Loucy (cell line): ENCODE measurements at regions not wholly inside any gene's neighbourhood (a gene's known extent, or its start where the extent isn't known, plus 50 kb on each side); places are given as distances from the start of the nearest gene placed in this dataset.

Experiments used
- CTCF ChIP-seq: fragments of 200-600 bp; sonication (generic); conservative IDR thresholded peaks from 2 replicates; pipeline ENCODE4 v1.5.1; 2014; ENCODE audit warnings: mild to moderate bottlenecking, antibody characterized with exemption, low read length
- EZH2phosphoT487 ChIP-seq: fragments of 200-600 bp; IDR thresholded peaks from 2 replicates; pipeline ENCODE4 v1.6.1; 2018; ENCODE audit warnings: antibody characterized with exemption, mild to moderate bottlenecking, moderate library complexity, borderline replicate concordance

DNA sequence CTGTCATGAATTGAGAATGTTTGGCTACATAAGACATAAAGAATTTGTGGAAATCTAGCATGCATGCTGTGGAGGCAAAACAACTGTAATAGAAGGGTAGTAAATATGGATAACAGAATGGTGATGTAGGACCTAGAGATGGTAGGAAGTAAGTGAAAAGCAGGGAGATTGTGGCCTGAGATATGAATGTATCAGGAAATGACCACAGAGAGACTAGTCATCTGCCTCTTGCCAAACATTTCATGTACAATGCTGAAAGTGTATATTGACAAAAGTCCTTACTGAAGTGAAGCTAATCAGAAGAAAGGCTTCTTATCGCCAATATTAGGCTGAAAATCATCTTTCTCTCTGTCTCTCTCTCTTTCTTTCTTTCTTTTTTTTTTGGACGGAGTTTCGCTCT lies 873.1 kb upstream of the CTNND2 start:
- TF ChIP-seq CTCF (no peak), EZH2phosphoT487 (no peak)
